ENCODE measurements at regions not wholly inside any gene's neighbourhood (a gene's known extent, or its start where the extent isn't known, plus 50 kb on each side); places are given as distances from the start of the nearest gene placed in this dataset.

- TF ChIP-seq EZH2 (IDR thresholded peaks at IDR 0.05; ENCODE audit: insufficient read depth, poor library complexity, severe bottlenecking) = no peak
- TF ChIP-seq EZH2phosphoT487 (IDR thresholded peaks at IDR 0.05; ENCODE audit: insufficient read depth, low read depth) = no peak
Observed at GRCh38 chr3:64919934-64920333, 232.1 kb upstream of the ADAMTS9 start.
